SK-N-MC (cell line): ENCODE measurements at regions not wholly inside any gene's neighbourhood (a gene's known extent, or its start where the extent isn't known, plus 50 kb on each side); places are given as distances from the start of the nearest gene placed in this dataset.

ENCODE experiments used
- DNase-seq: peaks from one replicate; pipeline ENCODE4 v3.0.0-alpha.2; 2011; ENCODE audit warnings: low read depth, low spot score
- H3K27ac ChIP-seq: fragments of 200-600 bp; sonication (generic); 2 replicates; pipeline ENCODE4 v1.5.1; 2016; ENCODE audit warnings: mixed run types
- H3K36me3 ChIP-seq: fragments of 200-600 bp; sonication (generic); 2 replicates; pipeline ENCODE4 v1.6.1; 2017; ENCODE audit warnings: antibody characterized with exemption, low read length, mixed read lengths; ENCODE audit not compliant: insufficient read depth
- H3K4me3 ChIP-seq: fragments of 200-600 bp; sonication (generic); 2 replicates; pipeline ENCODE4 v1.5.1; 2016
- H3K9ac ChIP-seq: fragments of 200-600 bp; sonication (generic); 2 replicates; pipeline ENCODE4 v1.8.0; 2017; ENCODE audit warnings: mixed run types, mixed read lengths; ENCODE audit not compliant: insufficient read length
- H3K9me3 ChIP-seq: fragments of 200-600 bp; sonication (generic); 2 replicates; pipeline ENCODE4 v1.6.1; 2017; ENCODE audit warnings: low read depth, mild to moderate bottlenecking, antibody characterized with exemption, low read length, moderate library complexity, mixed read lengths
- EZH2 ChIP-seq: fragments of 200-600 bp; sonication (generic); IDR thresholded peaks from one replicate; pipeline ENCODE4 v1.6.1; 2017; ENCODE audit warnings: antibody characterized with exemption
- FOXP2 ChIP-seq: optimal IDR thresholded peaks from 2 replicates; pipeline ENCODE3; 2011; ENCODE audit warnings: mild to moderate bottlenecking, moderate library complexity; ENCODE audit not compliant: insufficient read depth; ENCODE audit errors: extremely low read length, control extremely low read depth
- POLR2AphosphoS5 ChIP-seq: IDR thresholded peaks from 2 replicates; pipeline ENCODE4 v1.6.1; 2012; ENCODE audit warnings: mild to moderate bottlenecking, low read depth, low read length, borderline replicate concordance

DNA sequence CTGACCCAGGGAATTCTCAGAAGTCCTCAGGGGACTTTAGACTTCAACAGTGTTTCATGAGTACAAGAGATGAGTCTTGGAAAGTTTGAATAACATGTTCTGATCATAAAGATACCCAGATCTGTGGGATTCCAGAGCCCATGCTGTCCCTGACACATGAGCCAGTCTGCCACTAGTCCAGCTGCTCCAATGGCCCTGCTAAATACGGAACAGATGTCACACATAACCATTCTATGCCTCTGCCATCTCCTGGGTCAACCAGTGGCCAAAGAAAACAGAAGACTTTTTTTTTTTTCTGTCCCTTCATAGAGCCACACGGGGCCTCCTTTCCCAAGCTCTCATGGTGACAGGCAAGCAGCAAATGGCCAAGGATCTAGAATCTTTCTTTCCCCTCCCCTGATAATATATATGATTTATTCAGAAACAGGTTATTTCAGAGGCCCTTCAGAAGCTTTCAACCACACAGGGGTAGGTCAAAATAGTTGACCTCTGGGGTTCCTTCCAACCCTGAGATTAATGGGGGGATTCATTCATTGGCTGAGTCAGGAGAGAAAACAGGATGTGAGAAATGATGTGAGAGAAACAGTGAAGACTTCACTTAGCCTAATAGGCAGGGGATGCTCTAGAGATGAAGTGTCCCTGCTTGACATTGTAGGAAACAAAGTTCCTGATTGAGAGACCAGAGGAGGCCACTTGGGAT lies 367.7 kb downstream of the CDK5RAP2 start:
- no peak overlapping the region for H3K27ac ChIP-seq
- no peak overlapping the region for H3K4me3 ChIP-seq
- no peak overlapping the region for H3K9ac ChIP-seq
- TF ChIP-seq POLR2AphosphoS5 (no peak), FOXP2 (no peak), EZH2 (no peak)
- H3K36me3 ChIP-seq, result no peaks in the 10 kb centered on the region
- DNase-seq, result no peak
- H3K9me3 ChIP-seq, result no peaks in the 10 kb centered on the region

- H3K9me3 ChIP-seq, result no peaks in the 10 kb centered on the region
- no peaks in the 10 kb centered on the region for H3K36me3 ChIP-seq
- DNase-seq, result no peak
- no peak overlapping the region for H3K9ac ChIP-seq
- H3K4me3 ChIP-seq, result no peak overlapping the region
- H3K27ac ChIP-seq, result no peak overlapping the region
- TF ChIP-seq FOXP2, result no peak
- no peak for TF ChIP-seq POLR2AphosphoS5
- no peak for TF ChIP-seq EZH2
Measured at GRCh38 chr9:120210274-120210673, 369.7 kb downstream of the CDK5RAP2 start.

DNA sequence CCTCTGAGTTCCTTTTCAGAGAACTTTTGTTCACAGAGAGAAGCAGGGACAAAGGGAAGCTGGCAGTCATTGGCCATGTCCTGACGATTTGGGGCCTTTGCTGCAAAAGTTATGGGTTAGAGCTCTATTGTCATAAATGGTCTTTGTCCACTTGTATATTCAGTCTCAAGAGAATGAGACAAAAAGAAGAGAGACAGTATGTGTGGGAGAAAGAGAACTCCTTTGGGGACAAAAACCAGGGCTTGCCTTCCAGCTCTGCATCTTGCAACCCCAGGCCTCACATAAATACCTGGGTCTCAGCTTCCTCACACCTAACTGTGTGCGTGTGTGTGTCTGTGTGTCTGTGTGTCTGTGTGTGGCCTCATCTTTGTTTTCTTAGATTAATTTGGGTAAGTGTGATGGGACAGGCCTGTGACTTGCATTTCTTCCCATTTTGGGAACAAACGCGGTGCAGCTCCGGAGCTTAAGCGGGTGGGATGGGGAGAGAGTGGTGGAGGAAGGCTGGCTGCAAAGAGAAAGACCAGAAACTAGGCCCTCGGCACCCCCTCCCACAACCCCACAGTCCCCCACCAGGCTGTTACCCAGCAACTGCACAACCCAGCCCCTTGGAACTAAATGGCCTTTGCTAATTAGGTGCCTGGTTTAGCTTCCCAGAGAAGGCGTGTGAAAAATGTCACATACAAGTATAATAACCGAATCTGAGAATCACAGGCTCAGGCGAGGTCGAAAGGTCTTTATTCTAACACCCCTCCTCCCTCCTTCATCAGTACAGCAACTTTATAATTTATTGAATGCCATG lies 376.9 kb downstream of the CDK5RAP2 start:
- Histone ChIP-seq H3K9ac (no peak overlapping the region), H3K4me3 (no peak overlapping the region), H3K36me3 (no peaks in the 10 kb centered on the region), H3K9me3 (no peaks in the 10 kb centered on the region), H3K27ac (no peak overlapping the region)
- TF ChIP-seq FOXP2 (no peak), EZH2 (no peak), POLR2AphosphoS5 (no peak)
- no peak for DNase-seq

DNA sequence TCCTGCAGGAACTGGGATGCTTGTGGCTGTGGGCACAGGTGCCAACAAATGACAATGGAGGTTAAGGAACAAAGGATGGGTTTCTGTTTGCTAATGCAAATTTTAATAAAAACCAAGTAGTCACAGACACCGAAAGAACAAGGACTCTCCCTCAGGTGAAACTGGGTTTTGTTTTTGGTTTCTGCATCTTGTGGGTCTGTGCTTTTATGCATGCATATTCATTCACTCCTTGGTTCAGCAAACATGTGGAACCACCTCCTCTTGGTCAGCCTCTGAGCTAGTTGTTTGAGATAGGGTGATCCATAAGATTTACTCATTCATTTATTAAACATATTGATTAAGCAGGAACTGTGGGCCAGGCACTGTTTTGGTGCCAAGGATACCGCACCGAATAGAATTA lies 381.9 kb downstream of the CDK5RAP2 start:
- H3K36me3 ChIP-seq, result no peaks in the 10 kb centered on the region
- TF ChIP-seq POLR2AphosphoS5, result no peak
- no peaks in the 10 kb centered on the region for H3K9me3 ChIP-seq
- no peak for DNase-seq
- H3K4me3 ChIP-seq, result no peak overlapping the region
- no peak overlapping the region for H3K27ac ChIP-seq
- H3K9ac ChIP-seq, result no peak overlapping the region

DNA sequence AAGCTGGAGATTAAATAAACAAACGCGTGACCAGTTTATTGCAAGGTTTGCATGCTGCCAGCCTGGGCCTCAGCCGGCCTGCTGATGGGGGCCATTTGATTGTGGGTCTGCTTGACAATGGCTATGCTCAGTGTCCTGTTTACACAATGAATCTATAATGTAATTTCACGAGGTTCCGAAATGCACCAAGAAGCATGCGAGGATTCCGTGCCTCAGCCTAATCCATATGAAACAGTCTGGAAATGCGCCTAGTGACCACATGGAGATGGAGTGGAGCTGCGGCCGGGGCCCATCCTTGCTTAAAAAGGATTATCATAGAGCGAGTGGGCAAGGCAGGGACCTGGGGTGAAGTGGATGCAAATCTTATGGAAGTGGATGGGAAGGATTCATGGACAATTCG lies 382.4 kb downstream of the CDK5RAP2 start:
- Histone ChIP-seq H3K9ac (no peak overlapping the region), H3K9me3 (no peaks in the 10 kb centered on the region), H3K36me3 (no peaks in the 10 kb centered on the region), H3K4me3 (no peak overlapping the region), H3K27ac (no peak overlapping the region)
- TF ChIP-seq POLR2AphosphoS5 (no peak), FOXP2 (no peak), EZH2 (no peak)
- DNase-seq, result no peak

DNA sequence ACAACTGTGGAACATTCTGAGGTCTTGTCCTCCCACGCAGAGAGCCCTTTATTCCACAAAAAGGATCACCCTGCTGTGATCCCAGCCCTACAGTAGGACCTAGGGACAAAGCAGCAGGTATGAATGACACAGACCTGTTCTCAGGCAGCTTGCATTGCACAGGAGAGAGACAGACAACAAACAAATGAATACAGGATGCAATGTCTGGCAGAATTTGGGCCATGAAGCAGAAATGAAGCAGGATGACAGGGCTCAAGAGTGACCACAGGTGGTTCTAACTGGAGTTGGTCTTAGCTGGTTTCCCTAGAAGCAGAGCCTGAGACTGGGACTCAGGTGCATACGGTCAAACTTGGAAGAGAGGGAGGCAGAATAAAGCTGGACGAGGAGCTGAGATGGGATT lies 388.8 kb downstream of the CDK5RAP2 start:
- no peak overlapping the region for H3K27ac ChIP-seq
- H3K4me3 ChIP-seq, result no peak overlapping the region
- DNase-seq, result no peak
- H3K9ac ChIP-seq, result no peak overlapping the region
- no peaks in the 10 kb centered on the region for H3K36me3 ChIP-seq
- no peaks in the 10 kb centered on the region for H3K9me3 ChIP-seq
- TF ChIP-seq EZH2, result no peak
- TF ChIP-seq FOXP2, result no peak
- no peak for TF ChIP-seq POLR2AphosphoS5

DNA sequence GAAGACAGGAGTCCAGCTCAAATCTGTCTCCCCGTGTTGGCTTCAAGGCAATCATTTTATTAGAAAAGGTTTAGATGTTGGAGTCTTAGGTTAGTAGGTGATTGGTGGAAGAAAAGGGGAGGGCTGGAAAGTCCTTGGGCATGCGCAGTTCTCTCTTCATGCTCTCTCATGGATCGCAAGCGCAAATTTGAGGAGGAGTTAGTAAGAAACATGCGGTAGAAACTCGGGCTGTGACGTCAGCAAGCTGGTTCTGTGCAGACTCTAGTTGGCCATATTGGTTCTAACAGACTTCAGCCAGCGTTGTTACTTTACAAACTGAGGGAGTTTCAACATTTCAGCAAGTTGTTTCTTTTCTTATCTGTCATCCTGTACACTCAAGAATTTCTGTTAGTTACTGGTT lies 392.2 kb downstream of the CDK5RAP2 start:
- Histone ChIP-seq H3K9me3 (no peaks in the 10 kb centered on the region), H3K36me3 (no peaks in the 10 kb centered on the region), H3K9ac (no peak overlapping the region), H3K4me3 (no peak overlapping the region), H3K27ac (no peak overlapping the region)
- TF ChIP-seq POLR2AphosphoS5, result no peak
- no peak for TF ChIP-seq EZH2
- DNase-seq, result no peak

GRCh38 chr9:120186276-120186675 lies 393.7 kb downstream of the CDK5RAP2 start:
- Histone ChIP-seq H3K27ac (no peak overlapping the region), H3K9me3 (no peaks in the 10 kb centered on the region), H3K9ac (no peak overlapping the region), H3K4me3 (no peak overlapping the region), H3K36me3 (no peaks in the 10 kb centered on the region)
- TF ChIP-seq FOXP2, result no peak
- TF ChIP-seq POLR2AphosphoS5, result no peak
- TF ChIP-seq EZH2, result no peak
- no peak for DNase-seq

- Histone ChIP-seq H3K27ac (no peak overlapping the region), H3K9ac (no peak overlapping the region), H3K9me3 (no peaks in the 10 kb centered on the region), H3K36me3 (no peaks in the 10 kb centered on the region), H3K4me3 (no peak overlapping the region)
- TF ChIP-seq FOXP2 (no peak), EZH2 (no peak), POLR2AphosphoS5 (no peak)
- no peak for DNase-seq
Measured at GRCh38 chr9:120184266-120184665, 395.7 kb downstream of the CDK5RAP2 start.
